Thyroid gland (tissue), 4 donors: ENCODE measurements at regions not wholly inside any gene's neighbourhood (a gene's known extent, or its start where the extent isn't known, plus 50 kb on each side); places are given as distances from the start of the nearest gene placed in this dataset.

Source experiments
- POLR2A ChIP-seq, 2 donors: fragments of 450-650 bp; IDR thresholded peaks; one replicate each; pipeline ENCODE4 v1.6.1; 2017; ENCODE audit warnings: antibody characterized with exemption in 2 of 2, mild to moderate bottlenecking in 2 of 2, moderate library complexity in 1 of 2
- TF ChIP-seq, protein P1 (sequence below), 6 experiments: fragments of 200-600 bp in 3 of 6; fragments of 450-650 bp in 3 of 6; sonication (generic) in 3 of 6; IDR thresholded peaks; one replicate each; pipeline ENCODE4 v1.5.1; 2016 to 2019; ENCODE audit warnings: antibody characterized with exemption in 6 of 6, mild to moderate bottlenecking in 2 of 6, inconsistent platforms in 1 of 6, moderate library complexity in 1 of 6

- TF ChIP-seq, protein P1, sequence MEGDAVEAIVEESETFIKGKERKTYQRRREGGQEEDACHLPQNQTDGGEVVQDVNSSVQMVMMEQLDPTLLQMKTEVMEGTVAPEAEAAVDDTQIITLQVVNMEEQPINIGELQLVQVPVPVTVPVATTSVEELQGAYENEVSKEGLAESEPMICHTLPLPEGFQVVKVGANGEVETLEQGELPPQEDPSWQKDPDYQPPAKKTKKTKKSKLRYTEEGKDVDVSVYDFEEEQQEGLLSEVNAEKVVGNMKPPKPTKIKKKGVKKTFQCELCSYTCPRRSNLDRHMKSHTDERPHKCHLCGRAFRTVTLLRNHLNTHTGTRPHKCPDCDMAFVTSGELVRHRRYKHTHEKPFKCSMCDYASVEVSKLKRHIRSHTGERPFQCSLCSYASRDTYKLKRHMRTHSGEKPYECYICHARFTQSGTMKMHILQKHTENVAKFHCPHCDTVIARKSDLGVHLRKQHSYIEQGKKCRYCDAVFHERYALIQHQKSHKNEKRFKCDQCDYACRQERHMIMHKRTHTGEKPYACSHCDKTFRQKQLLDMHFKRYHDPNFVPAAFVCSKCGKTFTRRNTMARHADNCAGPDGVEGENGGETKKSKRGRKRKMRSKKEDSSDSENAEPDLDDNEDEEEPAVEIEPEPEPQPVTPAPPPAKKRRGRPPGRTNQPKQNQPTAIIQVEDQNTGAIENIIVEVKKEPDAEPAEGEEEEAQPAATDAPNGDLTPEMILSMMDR (IDR thresholded peaks at IDR 0.05) = no peak
- no peak for TF ChIP-seq POLR2A (IDR thresholded peaks at IDR 0.05)
Observed at GRCh38 chr3:74273555-74274402, 340.7 kb downstream of the CNTN3 start.
